GM12878 (cell line): ENCODE measurements at regions not wholly inside any gene's neighbourhood (a gene's known extent, or its start where the extent isn't known, plus 50 kb on each side); places are given as distances from the start of the nearest gene placed in this dataset.

Experiments
- ATAC-seq: fragments of 200-7000 bp; cut with Tn5 transposase; 3 replicates; pipeline ENCODE4 v1.9.1; 2020; ENCODE audit warnings: mild to moderate bottlenecking, moderate library complexity
- BruUV-seq: library from RNA; stranded (reverse); fragments of 400-500 nt; replicated peaks from 2 replicates; lab custom pipeline; 2021; lab: Mats Ljungman, UMichigan
- CTCF ChIA-PET: fragments of 300-600 bp; sonication (Branson Sonifier 250); formaldehyde crosslinking; extraction: SDS; loops from one replicate; lab custom pipeline; 2021; ENCODE audit warnings: inconsistent platforms; lab: Yijun Ruan, JAX
- POLR2A ChIA-PET: fragments of 350-600 bp; formaldehyde crosslinking; extraction: SDS; loops from one replicate; lab custom pipeline; 2021; ENCODE audit warnings: inconsistent platforms; lab: Charles Lee
- RAD21 ChIA-PET: fragments of 300-600 bp; sonication (Branson Sonifier 250); formaldehyde crosslinking; loops from one replicate; lab custom pipeline; 2023; ENCODE audit warnings: antibody characterized with exemption; ENCODE audit not compliant: unreplicated experiment; lab: Charles Lee
- SMC1A ChIA-PET: fragments of 300-600 bp; sonication (Branson Sonifier 250); formaldehyde crosslinking; loops from one replicate; lab custom pipeline; 2023; ENCODE audit not compliant: unreplicated experiment, uncharacterized antibody; lab: Charles Lee
- DNase-seq: peaks from one replicate; pipeline ENCODE4 v3.0.0-alpha.2; 2011; ENCODE audit warnings: low read depth, low spot score
- FAIRE-seq: peaks from 3 replicates; lab custom pipeline; 2011; peaks lifted over from hg19 to GRCh38; lab: Jason Lieb, UNC
- H2AFZ ChIP-seq: 2 replicates; pipeline ENCODE4 v1.6.0; 2011; ENCODE audit warnings: low read depth, low read length, control low read depth; ENCODE audit not compliant: control insufficient read depth
- H3K27ac ChIP-seq: 2 replicates; pipeline ENCODE4 v1.5.1; 2011; ENCODE audit warnings: control low read depth; ENCODE audit not compliant: control insufficient read depth, insufficient read depth
- H3K27me3 ChIP-seq, 2 experiments: replicated peaks in 1 of 2; 2 replicates each; pipeline versions ENCODE4 v1.6.0 to v1.6.1; 2011; ENCODE audit warnings: low read length in 1 of 2; ENCODE audit not compliant: control insufficient read depth in 2 of 2, insufficient read depth in 2 of 2
- H3K36me3 ChIP-seq, 2 experiments: 2 replicates each; pipeline ENCODE4 v1.5.1; 2011; ENCODE audit warnings: low read length in 1 of 2; ENCODE audit not compliant: control insufficient read depth in 2 of 2, insufficient read depth in 2 of 2
- H3K4me1 ChIP-seq: 2 replicates; pipeline ENCODE4 v1.6.1; 2011; ENCODE audit warnings: mild to moderate bottlenecking, low read length, moderate library complexity, mixed read lengths; ENCODE audit not compliant: control insufficient read depth, insufficient read depth
- H3K4me2 ChIP-seq: 2 replicates; pipeline ENCODE4 v1.6.0; 2011; ENCODE audit warnings: control low read depth; ENCODE audit not compliant: control insufficient read depth, insufficient read depth
- H3K4me3 ChIP-seq: fragments of 200-600 bp; sonication (generic); 2 replicates; pipeline ENCODE4 v1.5.1; 2016
- H3K79me2 ChIP-seq: 2 replicates; pipeline ENCODE4 v1.6.0; 2011; ENCODE audit warnings: low read length; ENCODE audit not compliant: control insufficient read depth, insufficient read depth
- H3K9ac ChIP-seq: 2 replicates; pipeline ENCODE4 v1.8.0; 2011; ENCODE audit warnings: low read length, control low read depth, mixed read lengths; ENCODE audit not compliant: control insufficient read depth, insufficient read depth
- H3K9me3 ChIP-seq: replicated peaks from 3 replicates; pipeline ENCODE4 v1.5.1; 2011; ENCODE audit warnings: mild to moderate bottlenecking, low read length; ENCODE audit not compliant: control insufficient read depth, insufficient read depth
- H4K20me1 ChIP-seq: 2 replicates; pipeline ENCODE4 v1.6.0; 2011; ENCODE audit not compliant: control insufficient read depth, insufficient read depth
- CTCF ChIP-seq, 3 experiments: IDR thresholded peaks in 2 of 3; conservative IDR thresholded peaks in 1 of 3; 2 replicates each; pipeline ENCODE4 v1.5.1; 2011; ENCODE audit warnings: low read depth in 3 of 3, low read length in 3 of 3, mild to moderate bottlenecking in 3 of 3, control low read depth in 2 of 3, moderate library complexity in 2 of 3, inconsistent platforms in 1 of 3, mixed read lengths in 1 of 3; ENCODE audit not compliant: control insufficient read depth in 2 of 3, insufficient read depth in 1 of 3; ENCODE audit errors: extremely low read depth in 1 of 3
- E2F8 ChIP-seq: fragments of 450-650 bp; IDR thresholded peaks from 2 replicates; pipeline ENCODE4 v1.6.1; 2018; ENCODE audit warnings: mild to moderate bottlenecking, low read depth, moderate library complexity; ENCODE audit not compliant: partially characterized antibody
- FOS ChIP-seq: IDR thresholded peaks from 3 replicates; pipeline ENCODE4 v1.6.1; 2011; ENCODE audit warnings: borderline replicate concordance; ENCODE audit not compliant: insufficient read length; ENCODE audit errors: extremely low read depth
- NFIC ChIP-seq: IDR thresholded peaks from 2 replicates; pipeline ENCODE4 v1.6.1; 2012; ENCODE audit warnings: low read depth, mild to moderate bottlenecking, inconsistent platforms, low read length, moderate library complexity
- RAD21 ChIP-seq: IDR thresholded peaks from 2 replicates; pipeline ENCODE4 v1.6.1; 2011; ENCODE audit warnings: mild to moderate bottlenecking, low read depth, low read length, moderate library complexity; ENCODE audit not compliant: insufficient read depth
- SMC3 ChIP-seq: IDR thresholded peaks from 2 replicates; pipeline ENCODE4 v1.6.1; 2011; ENCODE audit warnings: low read length, improper control_type of control experiment, borderline replicate concordance
- WGBS: methylation state at CpG from one replicate; pipeline ENCODE4 v1.1.6; 2016; ENCODE audit warnings: low lambda C conversion rate; ENCODE audit not compliant: insufficient replicate concordance, insufficient coverage; ENCODE audit errors: missing lambda C conversion rate; 5-methylcytosine and 5-hydroxymethylcytosine counted together
- in situ Hi-C: fragments of 300-500 bp; cut with MboI; formaldehyde crosslinking; loops from 9 replicates; pipeline ENCODE4 v1.14.3; 2018; ENCODE audit warnings: mixed read lengths
- intact Hi-C: fragments of 100-400 bp; cut with micrococcal nuclease; formaldehyde crosslinking; loops from one replicate; pipeline ENCODE4 v1.14.2; 2022; ENCODE audit not compliant: unreplicated experiment

- no peaks in the 10 kb centered on the region for H3K4me1 ChIP-seq
- ChIA-PET CTCF (interaction anchor here (0.6 to 1.3 kb wide), 2 partner anchors 9 to 216 kb away, joined by 3 to 4 read pairs; no protein-coding TSS in a partner anchor), RAD21 (no interaction called here), SMC1A (interaction anchor here (0.7 kb wide), 1 partner anchor 684 kb away, joined by 4 read pairs; no protein-coding TSS in a partner anchor), POLR2A (no interaction called here)
- no peak overlapping the region for H3K27ac ChIP-seq
- H2AFZ ChIP-seq: no peak overlapping the region
- no peak for TF ChIP-seq FOS
- TF ChIP-seq SMC3: peak; percentile 70; the same call in 1 of the 2 replicates
- peak; percentile 69 for TF ChIP-seq RAD21
- no peak for TF ChIP-seq NFIC
- TF ChIP-seq CTCF (IDR thresholded peaks at IDR 0.05 in 2 of 3, conservative IDR thresholded peaks at IDR 0.05 in 1 of 3; ENCODE audit: control insufficient read depth in 2 of 3, extremely low read depth in 1 of 3, insufficient read depth in 1 of 3, low read depth in 3 of 3, low read length in 3 of 3): peak; percentile 79 to 80 (median 79)
- TF ChIP-seq E2F8: no peak
- BruUV-seq: no TSS peak
- intact Hi-C loops: no loop called here
- FAIRE-seq (peak; percentile 13), ATAC-seq (peak; percentile 89), DNase-seq (peak; percentile 16)
- no peaks in the 10 kb centered on the region for H3K79me2 ChIP-seq
- no peak overlapping the region for H3K4me3 ChIP-seq
- no peaks in the 10 kb centered on the region for H4K20me1 ChIP-seq
- H3K9me3 ChIP-seq: no peaks in the 10 kb centered on the region; the same call in 2 of the 3 replicates
- no peak overlapping the region for H3K4me2 ChIP-seq
- no peaks in the 10 kb centered on the region; a peak in 2 of 4 replicates for H3K27me3 ChIP-seq
- 0% methylated on average over 2 of the region's 2 CpGs for WGBS
- in situ Hi-C loops: no loop called here
- H3K36me3 ChIP-seq: no peaks in the 10 kb centered on the region
- no peak overlapping the region for H3K9ac ChIP-seq
These were observed 73.1 kb upstream of the GJB5 start for GRCh38 chr1:34681480-34682451.
